Nephron progenitor cell (in vitro differentiated cells): ENCODE measurements at regions not wholly inside any gene's neighbourhood (a gene's known extent, or its start where the extent isn't known, plus 50 kb on each side); places are given as distances from the start of the nearest gene placed in this dataset.

Source experiments
- DNase-seq: peaks from one replicate; pipeline ENCODE4 v3.0.0; 2021
- H3K27ac Mint-ChIP-seq: 2 replicates; pipeline ENCODE4 v1.8.0; 2021; ENCODE audit warnings: mild to moderate bottlenecking, moderate library complexity, mixed read lengths
- H3K27me3 Mint-ChIP-seq: 2 replicates; pipeline ENCODE4 v1.8.0; 2021; ENCODE audit warnings: mild to moderate bottlenecking, low read depth, mixed read lengths; ENCODE audit not compliant: poor library complexity
- H3K36me3 Mint-ChIP-seq: 2 replicates; pipeline ENCODE4 v1.8.0; 2021; ENCODE audit warnings: low read depth, mixed read lengths
- H3K4me1 Mint-ChIP-seq: 2 replicates; pipeline ENCODE4 v1.8.0; 2021; ENCODE audit warnings: mixed read lengths
- H3K4me3 Mint-ChIP-seq: 2 replicates; pipeline ENCODE4 v1.8.0; 2021; ENCODE audit warnings: mild to moderate bottlenecking, moderate library complexity, mixed read lengths
- H3K9me3 Mint-ChIP-seq: 2 replicates; pipeline ENCODE4 v1.8.0; 2021; ENCODE audit warnings: mild to moderate bottlenecking, moderate library complexity, mixed read lengths
- CTCF ChIP-seq: fragments of 200-600 bp; sonication (generic); IDR thresholded peaks from 2 replicates; pipeline ENCODE4 v1.5.0; 2021; ENCODE audit warnings: antibody characterized with exemption

GRCh38 chr11:134489728-134490127, 77.7 kb upstream of the B3GAT1 start:
- Mint-ChIP-seq H3K27me3 (peaks cover 39% of the 10 kb centered on the region), H3K9me3 (peaks cover 13% of the 10 kb centered on the region), H3K27ac (no peak overlapping the region), H3K36me3 (no peaks in the 10 kb centered on the region), H3K4me1 (no peaks in the 10 kb centered on the region), H3K4me3 (no peak overlapping the region)
- TF ChIP-seq CTCF = no peak
- DNase-seq = no peak

- Mint-ChIP-seq H3K4me3 (no peak overlapping the region), H3K4me1 (no peaks in the 10 kb centered on the region)
These were observed 76.9 kb upstream of the B3GAT1 start for GRCh38 chr11:134488913-134489312.

GRCh38 chr11:134488512-134488911, 76.5 kb upstream of the B3GAT1 start:
- Mint-ChIP-seq H3K36me3 (no peaks in the 10 kb centered on the region), H3K27me3 (peaks cover 45% of the 10 kb centered on the region), H3K4me1 (no peaks in the 10 kb centered on the region), H3K27ac (peak overlapping the region; percentile 54), H3K4me3 (no peak overlapping the region), H3K9me3 (peaks cover 4% of the 10 kb centered on the region)
- no peak for TF ChIP-seq CTCF
- no peak for DNase-seq

More at GRCh38 chr11:134488913-134489312, 76.9 kb upstream of the B3GAT1 start:
- no peaks in the 10 kb centered on the region for H3K36me3 Mint-ChIP-seq
- no peak for TF ChIP-seq CTCF
- peaks cover 45% of the 10 kb centered on the region for H3K27me3 Mint-ChIP-seq
- peak overlapping the region; percentile 54 for H3K27ac Mint-ChIP-seq
- H3K9me3 Mint-ChIP-seq = peaks cover 5% of the 10 kb centered on the region
- no peak for DNase-seq

GRCh38 chr11:134487696-134488095, 75.7 kb upstream of the B3GAT1 start:
- no peaks in the 10 kb centered on the region for H3K4me1 Mint-ChIP-seq
- no peaks in the 10 kb centered on the region for H3K9me3 Mint-ChIP-seq
- no peak for TF ChIP-seq CTCF
- H3K36me3 Mint-ChIP-seq = no peaks in the 10 kb centered on the region
- H3K27me3 Mint-ChIP-seq = peaks cover 45% of the 10 kb centered on the region
- H3K4me3 Mint-ChIP-seq = no peak overlapping the region
- no peak for DNase-seq
- no peak overlapping the region for H3K27ac Mint-ChIP-seq

GRCh38 chr11:134486704-134487103, 74.7 kb upstream of the B3GAT1 start:
- Mint-ChIP-seq H3K9me3 (no peaks in the 10 kb centered on the region), H3K36me3 (no peaks in the 10 kb centered on the region), H3K4me1 (no peaks in the 10 kb centered on the region), H3K4me3 (no peak overlapping the region), H3K27ac (no peak overlapping the region), H3K27me3 (peaks cover 43% of the 10 kb centered on the region)
- TF ChIP-seq CTCF = no peak
- no peak for DNase-seq

GRCh38 chr11:134486106-134486505, 74.1 kb upstream of the B3GAT1 start:
- Mint-ChIP-seq H3K4me1 (no peaks in the 10 kb centered on the region), H3K36me3 (no peaks in the 10 kb centered on the region), H3K27me3 (peaks cover 43% of the 10 kb centered on the region), H3K27ac (no peak overlapping the region), H3K4me3 (no peak overlapping the region), H3K9me3 (no peaks in the 10 kb centered on the region)
- DNase-seq = no peak
- no peak for TF ChIP-seq CTCF
